Frontal cortex (tissue), 3 donors: ENCODE measurements at regions not wholly inside any gene's neighbourhood (a gene's known extent, or its start where the extent isn't known, plus 50 kb on each side); places are given as distances from the start of the nearest gene placed in this dataset.

Source experiments
- DNase-seq, 2 donors: peaks; one replicate each; pipeline ENCODE4 v3.0.0; 2012; ENCODE audit warnings: low spot score in 2 of 2
- FAIRE-seq: peaks from 2 replicates; lab custom pipeline; 2012; peaks lifted over from hg19 to GRCh38; lab: Jason Lieb, UNC
- donor health status: control.
- donor health status: control.
- donor health status: control.

GRCh38 chr16:49084628-49085390 is 196.8 kb downstream of the CBLN1 start:
- DNase-seq, result no peak
- FAIRE-seq, result no peak

- FAIRE-seq (no peak), DNase-seq (no peak)
Measured at GRCh38 chr16:49081554-49081953, 200.1 kb downstream of the CBLN1 start.

- FAIRE-seq (no peak), DNase-seq (no peak)
Measured at GRCh38 chr16:49081086-49081485, 200.6 kb downstream of the CBLN1 start.

DNA sequence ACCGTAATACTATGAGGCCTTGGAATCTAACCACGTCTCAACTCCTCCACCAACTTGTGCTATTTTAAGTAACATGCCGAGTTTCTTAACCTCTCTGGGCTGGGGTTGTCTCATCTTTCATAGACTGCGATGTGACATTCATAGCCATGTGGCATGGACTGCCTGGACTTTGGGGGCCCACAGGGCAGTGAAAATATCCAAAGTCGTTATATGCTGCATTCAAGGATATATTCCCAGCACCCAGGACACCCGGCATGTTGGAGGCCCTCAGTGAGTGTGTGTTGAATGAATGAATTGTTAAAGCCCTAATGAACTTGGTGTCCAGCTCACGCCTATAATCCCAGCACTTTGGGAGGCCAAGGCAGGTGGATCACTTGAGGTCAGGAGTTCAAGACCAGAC is 203.1 kb downstream of the CBLN1 start:
- FAIRE-seq (no peak), DNase-seq (no peak)

- no peak for DNase-seq
- FAIRE-seq, result no peak
Measured at GRCh38 chr16:49078104-49078503, 203.5 kb downstream of the CBLN1 start.

DNA sequence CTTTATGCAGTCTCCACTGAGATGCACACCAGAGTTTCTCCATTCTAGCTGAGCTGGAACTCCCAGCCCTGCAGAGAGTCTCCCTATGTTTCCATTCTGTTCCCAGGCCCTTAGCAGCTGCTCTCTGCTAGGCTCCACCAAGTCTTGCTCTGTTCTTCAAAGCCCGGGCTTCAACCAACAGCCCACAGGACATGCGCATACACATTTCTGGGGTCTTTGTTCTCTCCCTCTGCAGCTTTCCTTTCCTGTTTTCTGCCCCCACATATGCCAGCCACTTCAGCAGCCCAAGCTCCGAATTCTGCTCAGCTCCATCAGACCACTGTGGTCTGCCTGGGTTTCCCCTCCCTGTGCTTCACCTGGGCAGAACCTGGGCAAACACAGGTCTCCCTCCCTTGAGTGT is 205.9 kb downstream of the CBLN1 start:
- DNase-seq (no peak), FAIRE-seq (no peak)

- FAIRE-seq, result no peak
- no peak for DNase-seq
Measured at GRCh38 chr16:49068224-49068623, 213.4 kb downstream of the CBLN1 start.

- FAIRE-seq, result no peak
Measured at GRCh38 chr16:49067776-49068175, 213.9 kb downstream of the CBLN1 start.

DNA sequence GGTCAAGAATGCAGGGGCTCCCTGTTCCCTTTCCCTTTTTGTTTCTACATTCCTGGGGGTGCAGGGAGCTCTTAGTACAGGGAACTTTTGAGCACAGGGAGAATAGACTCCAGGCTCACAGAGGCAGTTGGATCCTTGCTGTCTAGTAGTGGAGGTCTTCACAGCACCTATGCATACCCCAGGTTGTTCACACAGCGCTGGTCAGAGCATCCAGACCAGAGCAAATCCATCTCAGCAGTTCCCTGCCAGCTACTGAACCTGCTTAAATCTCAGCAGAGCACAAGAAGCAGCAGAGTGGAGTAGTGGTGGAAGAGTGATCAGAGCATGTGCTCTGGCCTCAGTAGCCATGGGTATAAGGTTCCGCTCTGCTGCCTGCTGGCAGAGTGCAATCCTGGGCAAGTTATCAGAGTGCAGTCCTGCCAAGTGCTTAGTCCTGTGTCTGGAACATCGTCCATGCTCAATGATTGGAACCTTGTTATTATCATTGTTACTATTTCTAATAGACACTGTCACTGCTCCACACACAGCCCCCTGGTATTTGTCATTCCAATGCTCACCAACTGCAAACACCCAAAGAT is 220.4 kb downstream of the CBLN1 start:
- DNase-seq, result no peak
- no peak for FAIRE-seq

More at GRCh38 chr16:49067776-49068175, 213.9 kb downstream of the CBLN1 start:
- no peak for DNase-seq

DNA sequence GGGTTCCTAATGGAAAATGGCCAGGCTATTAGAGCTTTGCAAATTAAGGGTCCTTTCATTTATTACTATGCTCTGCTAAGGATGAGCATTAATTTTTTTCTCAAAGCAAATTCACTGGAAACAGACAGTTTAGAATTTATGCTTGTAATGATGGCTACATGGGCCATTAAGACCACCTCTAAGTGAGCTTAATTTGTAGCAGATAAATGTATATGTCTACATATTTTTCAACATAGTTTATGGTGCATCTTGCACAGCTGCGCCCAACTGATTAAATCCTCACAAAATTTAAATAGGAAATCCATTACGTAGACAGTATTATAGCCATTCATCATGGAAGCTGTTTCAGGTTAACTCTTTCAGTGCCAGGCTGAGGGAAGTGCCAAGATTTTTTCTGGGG is 220.9 kb downstream of the CBLN1 start:
- DNase-seq (no peak), FAIRE-seq (no peak)

DNA sequence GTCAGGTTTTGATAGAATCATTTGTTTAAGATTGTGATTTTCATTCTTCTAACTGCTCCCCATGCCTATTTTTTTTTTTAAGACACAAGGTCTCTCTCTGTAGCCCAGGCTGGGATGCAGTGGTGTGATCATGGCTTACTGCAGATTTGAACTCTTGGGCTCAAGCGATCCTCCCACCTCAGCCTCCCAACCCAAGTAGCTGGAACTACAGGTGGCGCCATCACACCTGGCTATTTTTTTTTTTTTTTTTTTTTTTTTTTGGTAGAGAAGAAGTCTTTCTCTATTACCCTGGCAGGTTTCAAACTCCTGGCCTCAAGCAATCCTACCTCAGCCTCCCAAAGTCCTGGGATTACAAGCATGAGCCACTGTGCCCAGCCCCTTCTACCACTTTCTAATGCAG is 223.3 kb downstream of the CBLN1 start:
- no peak for FAIRE-seq
- DNase-seq, result no peak

DNA sequence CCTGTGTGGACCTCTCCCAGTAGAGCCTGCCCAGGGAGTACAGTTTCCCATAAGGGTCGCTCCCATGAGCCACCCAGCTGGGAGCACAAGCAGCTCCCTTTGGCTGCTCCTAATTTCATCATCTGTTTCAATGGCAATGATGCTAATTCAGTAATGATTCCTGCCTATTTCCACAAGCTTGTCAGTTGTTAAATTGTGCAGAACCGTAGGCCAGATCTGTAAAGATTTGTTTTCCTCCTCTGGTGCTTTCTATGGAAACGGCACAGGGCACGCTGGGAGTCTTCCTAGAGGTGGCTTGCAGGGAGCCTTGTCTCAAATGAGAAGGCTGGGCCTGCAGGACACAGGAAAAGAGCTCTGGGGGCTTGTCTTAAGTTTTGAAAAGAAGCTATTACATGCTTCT is 223.7 kb downstream of the CBLN1 start:
- FAIRE-seq, result no peak
- DNase-seq, result no peak

- FAIRE-seq, result no peak
- no peak for DNase-seq
Measured at GRCh38 chr16:49057391-49057790, 224.2 kb downstream of the CBLN1 start.

DNA sequence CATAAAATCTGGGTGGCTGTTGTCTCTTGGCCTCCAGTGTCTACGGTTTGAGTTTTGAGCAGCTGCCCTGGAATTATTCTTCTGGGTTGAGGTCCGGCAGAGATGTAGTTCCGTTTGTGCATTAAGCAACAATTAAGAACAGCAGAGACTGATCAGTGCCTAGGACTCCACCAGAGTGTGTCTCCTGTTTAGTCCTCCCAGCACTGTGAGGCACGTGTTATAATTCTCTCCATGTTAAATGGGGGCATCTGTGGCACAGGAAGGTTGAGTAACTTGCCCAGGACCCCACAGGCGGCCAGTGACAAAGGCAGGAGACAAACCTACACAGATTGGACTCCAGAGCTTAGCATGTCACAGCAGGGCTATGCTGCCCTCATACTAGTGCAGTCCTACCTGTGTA is 225.1 kb downstream of the CBLN1 start:
- DNase-seq (no peak), FAIRE-seq (no peak)

DNA sequence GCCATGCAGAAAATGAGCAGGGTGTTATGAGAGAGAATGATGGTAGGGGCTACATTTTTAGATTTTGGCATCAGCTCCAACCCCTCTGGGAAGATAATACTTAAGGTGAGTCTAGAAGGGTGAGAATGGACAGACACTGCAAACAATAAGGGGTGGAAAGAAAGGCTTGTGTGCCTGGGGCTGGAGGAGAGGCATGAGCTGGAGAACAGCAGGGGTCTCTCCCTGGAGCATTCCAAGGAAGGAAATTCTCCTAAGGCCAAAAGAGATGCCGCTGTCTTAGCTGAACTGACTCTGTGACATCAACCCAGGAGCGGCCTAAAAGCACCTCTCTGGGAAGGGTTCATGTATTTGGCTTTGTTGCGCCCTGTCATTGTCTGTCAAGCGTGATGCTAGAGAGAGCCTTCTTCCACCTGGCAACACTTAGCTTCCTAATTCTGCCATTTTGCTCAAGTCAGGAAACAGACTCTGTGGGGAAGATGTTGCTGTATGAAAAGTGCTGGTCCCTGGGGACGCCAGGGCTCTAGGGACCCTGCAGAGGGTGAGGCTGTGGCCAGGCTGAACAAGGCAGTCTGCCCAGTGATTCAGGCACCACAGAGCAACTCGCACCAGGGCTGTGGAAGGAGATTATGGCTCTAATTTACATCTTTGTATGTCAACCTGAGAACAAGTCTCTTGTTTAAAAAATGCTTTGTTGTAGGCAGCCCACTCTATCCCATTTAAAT is 225.7 kb downstream of the CBLN1 start:
- DNase-seq (no peak), FAIRE-seq (no peak)

DNA sequence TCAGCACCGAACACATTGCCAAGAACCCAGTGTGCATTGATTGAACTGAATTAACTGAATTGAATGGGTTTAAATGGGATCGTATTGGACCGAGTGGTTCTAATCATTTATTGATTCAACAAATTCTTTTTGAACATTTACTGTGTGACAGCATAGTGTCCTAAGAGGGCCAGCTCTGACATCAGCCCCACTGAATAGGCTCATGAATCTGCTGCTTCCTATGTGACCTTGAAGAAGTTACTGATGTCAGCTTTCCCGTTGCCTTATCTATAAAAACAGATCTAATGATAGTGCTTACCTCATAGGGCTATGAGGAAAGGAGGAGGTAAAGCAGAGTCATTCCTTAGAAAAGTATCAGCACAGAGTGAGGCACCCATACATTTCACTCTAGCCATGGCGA is 226.3 kb downstream of the CBLN1 start:
- DNase-seq (no peak), FAIRE-seq (no peak)

DNA sequence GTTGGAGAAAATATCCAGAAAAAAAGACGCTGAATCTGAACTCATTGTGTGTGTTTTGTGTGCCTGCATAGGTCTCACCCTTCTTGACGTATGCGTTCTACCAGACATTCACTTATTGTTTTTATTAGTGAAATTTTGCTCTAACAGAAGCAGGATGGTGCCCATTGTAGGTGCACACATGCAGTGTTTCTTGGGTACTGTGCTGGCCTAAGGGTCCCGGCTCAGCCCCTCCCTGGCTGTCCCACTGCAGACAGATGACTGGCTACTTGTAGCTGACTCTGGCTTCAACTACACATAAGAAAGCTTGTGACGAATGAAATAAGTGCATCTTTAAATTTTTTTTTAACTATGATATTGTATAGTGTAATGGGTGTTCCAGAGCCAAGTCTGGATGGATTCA is 227.0 kb downstream of the CBLN1 start:
- no peak for DNase-seq
- FAIRE-seq, result no peak

- DNase-seq (no peak), FAIRE-seq (no peak)
Measured at GRCh38 chr16:49052846-49053245, 228.8 kb downstream of the CBLN1 start.

- no peak for DNase-seq
- FAIRE-seq, result no peak
Measured at GRCh38 chr16:49051576-49051975, 230.1 kb downstream of the CBLN1 start.

DNA sequence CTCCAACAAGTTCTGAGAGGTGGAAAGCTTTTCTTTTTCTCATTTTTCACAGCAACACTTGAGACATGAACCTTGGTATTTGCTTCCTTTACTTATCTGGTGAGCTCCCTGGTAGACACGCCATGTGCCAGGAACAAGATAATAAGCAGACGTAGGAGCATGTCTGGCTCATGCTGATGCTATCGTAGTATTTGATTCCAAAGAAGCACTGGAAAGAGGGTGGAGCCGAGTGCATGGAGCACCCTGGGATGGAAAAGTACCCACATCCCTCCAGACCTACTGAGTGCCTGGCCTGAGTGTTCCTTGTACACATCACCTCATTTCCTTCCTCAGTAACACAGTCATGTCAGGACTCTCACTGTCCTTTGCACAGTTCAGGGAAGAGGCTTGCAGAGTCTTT is 231.0 kb downstream of the CBLN1 start:
- no peak for DNase-seq
- FAIRE-seq, result no peak

DNA sequence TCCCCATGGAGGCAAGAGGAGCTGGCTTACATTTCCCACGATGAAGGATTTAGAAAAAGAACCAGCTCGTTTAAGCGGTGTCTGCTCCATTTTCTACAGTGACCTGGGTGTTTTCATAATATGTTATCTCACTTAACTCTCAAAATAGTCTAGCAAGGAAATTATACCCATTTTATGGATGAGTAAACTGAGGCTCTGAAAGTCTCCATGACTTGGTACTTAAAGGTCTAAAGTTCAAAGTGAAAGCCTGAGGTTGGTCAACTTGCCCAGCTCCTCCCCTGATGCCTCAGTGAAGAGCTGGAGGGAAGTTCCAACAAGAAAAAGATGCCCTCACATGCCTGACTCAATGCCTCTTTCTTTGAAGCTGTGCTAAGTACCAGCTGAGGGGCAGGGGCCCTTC is 232.0 kb downstream of the CBLN1 start:
- no peak for FAIRE-seq

More for the DNA sequence above, 232.0 kb downstream of the CBLN1 start:
- no peak for DNase-seq
